Ishikawa (cell line): ENCODE measurements at regions not wholly inside any gene's neighbourhood (a gene's known extent, or its start where the extent isn't known, plus 50 kb on each side); places are given as distances from the start of the nearest gene placed in this dataset.

Experiments used
- CEBPB ChIP-seq: IDR thresholded peaks from 2 replicates; pipeline ENCODE4 v1.6.1; 2012
- CREB1 ChIP-seq: IDR thresholded peaks from 2 replicates; pipeline ENCODE4 v1.6.1; 2012; ENCODE audit warnings: low read depth
- EGR1 ChIP-seq: IDR thresholded peaks from 2 replicates; pipeline ENCODE4 v1.6.1; 2012
- EP300 ChIP-seq: IDR thresholded peaks from 2 replicates; pipeline ENCODE4 v1.6.1; 2012; ENCODE audit warnings: borderline replicate concordance
- FOXM1 ChIP-seq: IDR thresholded peaks from 2 replicates; pipeline ENCODE4 v1.6.1; 2012; ENCODE audit warnings: low read depth, borderline replicate concordance
- MAX ChIP-seq: IDR thresholded peaks from 2 replicates; pipeline ENCODE4 v1.6.1; 2012
- NFIC ChIP-seq: IDR thresholded peaks from 2 replicates; pipeline ENCODE4 v1.6.1; 2012
- RAD21 ChIP-seq: IDR thresholded peaks from 2 replicates; pipeline ENCODE4 v1.6.1; 2012; ENCODE audit warnings: low read depth
- TAF1 ChIP-seq: IDR thresholded peaks from 2 replicates; pipeline ENCODE4 v1.6.1; 2012; ENCODE audit warnings: low read depth, mild to moderate bottlenecking
- TCF12 ChIP-seq: IDR thresholded peaks from 2 replicates; pipeline ENCODE4 v1.6.1; 2012; ENCODE audit warnings: low read depth
- TEAD4 ChIP-seq: IDR thresholded peaks from 2 replicates; pipeline ENCODE4 v1.6.1; 2012
- YY1 ChIP-seq: IDR thresholded peaks from 2 replicates; pipeline ENCODE4 v1.6.1; 2012; ENCODE audit warnings: low read depth
- ZBTB7A ChIP-seq: IDR thresholded peaks from 2 replicates; pipeline ENCODE4 v1.6.1; 2012; ENCODE audit warnings: low read depth
- TF ChIP-seq, protein P1 (sequence below): IDR thresholded peaks from 2 replicates; pipeline ENCODE4 v1.6.1; 2012
- TF ChIP-seq, protein P2 (sequence below): IDR thresholded peaks from 2 replicates; pipeline ENCODE4 v1.6.1; 2012; ENCODE audit warnings: low read depth, mild to moderate bottlenecking

- TF ChIP-seq, protein P1, sequence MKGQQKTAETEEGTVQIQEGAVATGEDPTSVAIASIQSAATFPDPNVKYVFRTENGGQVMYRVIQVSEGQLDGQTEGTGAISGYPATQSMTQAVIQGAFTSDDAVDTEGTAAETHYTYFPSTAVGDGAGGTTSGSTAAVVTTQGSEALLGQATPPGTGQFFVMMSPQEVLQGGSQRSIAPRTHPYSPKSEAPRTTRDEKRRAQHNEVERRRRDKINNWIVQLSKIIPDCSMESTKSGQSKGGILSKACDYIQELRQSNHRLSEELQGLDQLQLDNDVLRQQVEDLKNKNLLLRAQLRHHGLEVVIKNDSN = no peak
- TF ChIP-seq TAF1 (no peak), MAX (no peak), YY1 (no peak), EP300 (no peak), RAD21 (no peak), CREB1 (no peak), TEAD4 (no peak)
These were observed 199.1 kb downstream of the SPATA18 start for GRCh38 chr4:52250154-52250553.

GRCh38 chr4:52251864-52252263 is 200.8 kb downstream of the SPATA18 start:
- TF ChIP-seq CREB1 (no peak), EP300 (no peak), YY1 (no peak), ZBTB7A (no peak), TAF1 (no peak), FOXM1 (no peak), MAX (no peak), CEBPB (no peak)
- TF ChIP-seq, protein P2, sequence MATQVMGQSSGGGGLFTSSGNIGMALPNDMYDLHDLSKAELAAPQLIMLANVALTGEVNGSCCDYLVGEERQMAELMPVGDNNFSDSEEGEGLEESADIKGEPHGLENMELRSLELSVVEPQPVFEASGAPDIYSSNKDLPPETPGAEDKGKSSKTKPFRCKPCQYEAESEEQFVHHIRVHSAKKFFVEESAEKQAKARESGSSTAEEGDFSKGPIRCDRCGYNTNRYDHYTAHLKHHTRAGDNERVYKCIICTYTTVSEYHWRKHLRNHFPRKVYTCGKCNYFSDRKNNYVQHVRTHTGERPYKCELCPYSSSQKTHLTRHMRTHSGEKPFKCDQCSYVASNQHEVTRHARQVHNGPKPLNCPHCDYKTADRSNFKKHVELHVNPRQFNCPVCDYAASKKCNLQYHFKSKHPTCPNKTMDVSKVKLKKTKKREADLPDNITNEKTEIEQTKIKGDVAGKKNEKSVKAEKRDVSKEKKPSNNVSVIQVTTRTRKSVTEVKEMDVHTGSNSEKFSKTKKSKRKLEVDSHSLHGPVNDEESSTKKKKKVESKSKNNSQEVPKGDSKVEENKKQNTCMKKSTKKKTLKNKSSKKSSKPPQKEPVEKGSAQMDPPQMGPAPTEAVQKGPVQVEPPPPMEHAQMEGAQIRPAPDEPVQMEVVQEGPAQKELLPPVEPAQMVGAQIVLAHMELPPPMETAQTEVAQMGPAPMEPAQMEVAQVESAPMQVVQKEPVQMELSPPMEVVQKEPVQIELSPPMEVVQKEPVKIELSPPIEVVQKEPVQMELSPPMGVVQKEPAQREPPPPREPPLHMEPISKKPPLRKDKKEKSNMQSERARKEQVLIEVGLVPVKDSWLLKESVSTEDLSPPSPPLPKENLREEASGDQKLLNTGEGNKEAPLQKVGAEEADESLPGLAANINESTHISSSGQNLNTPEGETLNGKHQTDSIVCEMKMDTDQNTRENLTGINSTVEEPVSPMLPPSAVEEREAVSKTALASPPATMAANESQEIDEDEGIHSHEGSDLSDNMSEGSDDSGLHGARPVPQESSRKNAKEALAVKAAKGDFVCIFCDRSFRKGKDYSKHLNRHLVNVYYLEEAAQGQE = no peak
- TF ChIP-seq, protein P1 = no peak

GRCh38 chr4:52253025-52253424 is 201.9 kb downstream of the SPATA18 start:
- TF ChIP-seq EGR1 (no peak), FOXM1 (no peak), RAD21 (no peak), NFIC (no peak), MAX (no peak), YY1 (no peak), TCF12 (no peak), TEAD4 (no peak), ZBTB7A (no peak), CEBPB (no peak), TAF1 (no peak), CREB1 (no peak), EP300 (no peak)
- TF ChIP-seq, protein P1 = no peak
- TF ChIP-seq, protein P2 = no peak

- no peak for TF ChIP-seq FOXM1
- TF ChIP-seq, protein P2 = no peak
- no peak for TF ChIP-seq TAF1
- no peak for TF ChIP-seq EP300
- no peak for TF ChIP-seq YY1
- TF ChIP-seq TEAD4 = no peak
- TF ChIP-seq CEBPB = no peak
- TF ChIP-seq, protein P1 = no peak
- no peak for TF ChIP-seq RAD21
- TF ChIP-seq NFIC = no peak
- no peak for TF ChIP-seq CREB1
- TF ChIP-seq ZBTB7A = no peak
These were observed 205.4 kb downstream of the SPATA18 start for GRCh38 chr4:52256522-52256921.
